H1 (cell line): ENCODE measurements at regions not wholly inside any gene's neighbourhood (a gene's known extent, or its start where the extent isn't known, plus 50 kb on each side); places are given as distances from the start of the nearest gene placed in this dataset.

Experiments
- CTCF ChIA-PET: fragments of 300-600 bp; sonication (Branson Sonifier 250); formaldehyde crosslinking; loops from one replicate; lab custom pipeline; 2021; ENCODE audit not compliant: partially characterized antibody; lab: Charles Lee
- POLR2A ChIA-PET: fragments of 300-600 bp; sonication (Branson Sonifier 250); formaldehyde crosslinking; loops from one replicate; lab custom pipeline; 2021; ENCODE audit warnings: inconsistent platforms; ENCODE audit not compliant: partially characterized antibody; lab: Charles Lee
- DNase-seq, 2 experiments: peaks; one replicate each; pipeline versions ENCODE4 v3.0.0 to v3.0.0-alpha.2; 2010 to 2022; ENCODE audit warnings: low spot score in 2 of 2, low read depth in 1 of 2, mixed read lengths in 1 of 2
- FAIRE-seq: peaks from 2 replicates; lab custom pipeline; 2011; peaks lifted over from hg19 to GRCh38; lab: Jason Lieb, UNC
- H2AFZ ChIP-seq: 2 replicates; pipeline ENCODE4 v1.8.1; 2012; ENCODE audit warnings: low read length, inconsistent platforms
- H2AK5ac ChIP-seq: 2 replicates; pipeline ENCODE4 v1.6.1; 2013; ENCODE audit warnings: low read depth, low read length
- H2BK120ac ChIP-seq: replicated peaks from 2 replicates; pipeline ENCODE3; 2013; ENCODE audit warnings: low read depth, low read length, inconsistent platforms
- H2BK12ac ChIP-seq: 2 replicates; pipeline ENCODE4 v1.6.1; 2013; ENCODE audit warnings: low read depth, low read length
- H2BK15ac ChIP-seq: 2 replicates; pipeline ENCODE4 v1.6.1; 2013; ENCODE audit warnings: low read length
- H2BK20ac ChIP-seq: 2 replicates; pipeline ENCODE4 v1.6.1; 2013; ENCODE audit warnings: low read length
- H2BK5ac ChIP-seq: 2 replicates; pipeline ENCODE4 v1.6.1; 2013; ENCODE audit warnings: low read depth, low read length
- H3K14ac ChIP-seq: 2 replicates; pipeline ENCODE4 v1.6.1; 2013; ENCODE audit warnings: inconsistent platforms; ENCODE audit not compliant: insufficient read length
- H3K18ac ChIP-seq: 2 replicates; pipeline ENCODE4 v1.6.1; 2013; ENCODE audit warnings: low read length; ENCODE audit errors: extremely low read depth
- H3K23ac ChIP-seq: 2 replicates; pipeline ENCODE4 v1.6.1; 2013; ENCODE audit warnings: inconsistent platforms; ENCODE audit not compliant: insufficient read length
- H3K23me2 ChIP-seq: 2 replicates; pipeline ENCODE4 v1.6.1; 2013; ENCODE audit warnings: low read depth, low read length
- H3K27ac ChIP-seq: 2 replicates; pipeline ENCODE4 v1.6.1; 2011; ENCODE audit warnings: low read depth, low read length, inconsistent platforms
- H3K27me3 ChIP-seq, 4 experiments: replicated peaks in 1 of 4; 1 replicate in 1 of 4; 2 replicates in 3 of 4; pipeline versions ENCODE4 v1.6.1 to v1.8.1; 2011 to 2013; ENCODE audit warnings: low read length in 3 of 4, mild to moderate bottlenecking in 3 of 4, inconsistent platforms in 2 of 4, mixed read lengths in 2 of 4, moderate library complexity in 1 of 4; ENCODE audit not compliant: control insufficient read depth in 3 of 4, insufficient read depth in 3 of 4; ENCODE audit errors: extremely low read depth in 1 of 4
- H3K36me3 ChIP-seq, 4 experiments: 2 replicates each; pipeline versions ENCODE4 v1.6.1 to v1.8.1; 2011 to 2013; ENCODE audit warnings: mild to moderate bottlenecking in 4 of 4, low read length in 3 of 4, moderate library complexity in 2 of 4, control low read depth in 1 of 4, inconsistent platforms in 1 of 4; ENCODE audit not compliant: insufficient read depth in 4 of 4, control insufficient read depth in 2 of 4
- H3K4ac ChIP-seq: replicated peaks from 2 replicates; pipeline ENCODE3; 2013; ENCODE audit warnings: low read length, low read depth, mixed read lengths, inconsistent platforms; ENCODE audit not compliant: insufficient read length
- H3K4me1 ChIP-seq, 4 experiments: replicated peaks in 1 of 4; 1 replicate in 1 of 4; 2 replicates in 3 of 4; pipeline versions ENCODE4 v1.6.1 to v1.8.1; 2011 to 2013; ENCODE audit warnings: low read length in 3 of 4, inconsistent platforms in 2 of 4, mixed read lengths in 1 of 4; ENCODE audit not compliant: insufficient read depth in 4 of 4, control insufficient read depth in 3 of 4
- H3K4me2 ChIP-seq, 2 experiments: 2 replicates each; pipeline versions ENCODE4 v1.6.1 to v1.8.1; 2011 to 2013; ENCODE audit warnings: low read depth in 2 of 2, low read length in 2 of 2, control low read depth in 1 of 2, inconsistent platforms in 1 of 2, mild to moderate bottlenecking in 1 of 2; ENCODE audit not compliant: insufficient read depth in 1 of 2
- H3K4me3 ChIP-seq, 4 experiments: fragments of 200-600, 300-600 bp in 1 of 4; sonication (generic), shearing (Covaris generic), sonication (Bioruptor Twin) in 1 of 4; 2 replicates each; pipeline versions ENCODE4 v1.5.1 to v1.8.1; 2011 to 2016; ENCODE audit warnings: low read length in 4 of 4, low read depth in 3 of 4, control low read depth in 2 of 4, inconsistent platforms in 2 of 4, mild to moderate bottlenecking in 2 of 4, mixed read lengths in 1 of 4, moderate library complexity in 1 of 4; ENCODE audit not compliant: insufficient read depth in 2 of 4; ENCODE audit errors: extremely low read depth in 1 of 4
- H3K56ac ChIP-seq: replicated peaks from 2 replicates; pipeline ENCODE3; 2013; ENCODE audit warnings: low read depth, mild to moderate bottlenecking, mixed read lengths, low read length, inconsistent platforms; ENCODE audit not compliant: insufficient read length
- H3K79me1 ChIP-seq: 2 replicates; pipeline ENCODE4 v1.6.1; 2013; ENCODE audit warnings: low read depth, low read length, control low read depth
- H3K79me2 ChIP-seq, 2 experiments: 2 replicates each; pipeline versions ENCODE4 v1.6.1 to v1.8.1; 2012 to 2013; ENCODE audit warnings: low read length in 2 of 2, mild to moderate bottlenecking in 2 of 2, inconsistent platforms in 1 of 2; ENCODE audit not compliant: insufficient read depth in 2 of 2, control insufficient read depth in 1 of 2
- H3K9ac ChIP-seq, 4 experiments: replicated peaks in 1 of 4; 1 replicate in 1 of 4; 2 replicates in 3 of 4; pipeline versions ENCODE4 v1.6.1 to v1.8.1; 2011 to 2013; ENCODE audit warnings: low read depth in 3 of 4, low read length in 3 of 4, control low read depth in 2 of 4, mild to moderate bottlenecking in 2 of 4, moderate library complexity in 2 of 4, inconsistent platforms in 1 of 4; ENCODE audit errors: extremely low read depth in 1 of 4
- H3K9me3 ChIP-seq, 2 experiments: 2 replicates each; pipeline versions ENCODE4 v1.6.1 to v1.8.1; 2012 to 2013; ENCODE audit warnings: mild to moderate bottlenecking in 2 of 2, moderate library complexity in 2 of 2, control low read depth in 1 of 2, inconsistent platforms in 1 of 2, low read depth in 1 of 2, low read length in 1 of 2, mixed read lengths in 1 of 2; ENCODE audit not compliant: insufficient read depth in 2 of 2
- H4K20me1 ChIP-seq, 2 experiments: replicated peaks in 1 of 2; 2 replicates each; pipeline versions ENCODE3 to v1.8.1; 2011 to 2013; ENCODE audit warnings: inconsistent platforms in 2 of 2, low read length in 2 of 2, mild to moderate bottlenecking in 1 of 2; ENCODE audit not compliant: insufficient read depth in 2 of 2, control insufficient read depth in 1 of 2
- H4K5ac ChIP-seq: 2 replicates; pipeline ENCODE4 v1.6.1; 2013; ENCODE audit warnings: low read length, low read depth, mixed read lengths, inconsistent platforms; ENCODE audit not compliant: insufficient read length
- H4K8ac ChIP-seq: 2 replicates; pipeline ENCODE4 v1.8.0; 2013; ENCODE audit warnings: mild to moderate bottlenecking, moderate library complexity, low read length, inconsistent platforms; ENCODE audit not compliant: insufficient read depth; ENCODE audit errors: extremely low read depth
- H4K91ac ChIP-seq: replicated peaks from 2 replicates; pipeline ENCODE3; 2013; ENCODE audit warnings: low read length, mixed read lengths, inconsistent platforms; ENCODE audit not compliant: insufficient read length
- POLR2AphosphoS5 ChIP-seq: IDR thresholded peaks from 2 replicates; pipeline ENCODE4 v1.6.1; 2011; ENCODE audit warnings: low read depth, low read length
- WGBS, 2 experiments: shearing (Covaris generic) in 1 of 2; methylation state at CpG; one replicate each; pipeline versions ENCODE4 v1.1.6 to v1.1.7; 2013 to 2015; ENCODE audit warnings: low lambda C conversion rate in 2 of 2, mixed read lengths in 2 of 2, inconsistent platforms in 1 of 2, low coverage in 1 of 2, missing lambda C conversion rate in 1 of 2; ENCODE audit not compliant: insufficient replicate concordance in 2 of 2, insufficient coverage in 1 of 2, insufficient read length in 1 of 2; ENCODE audit errors: extremely low coverage in 1 of 2, missing lambda C conversion rate in 1 of 2; 5-methylcytosine and 5-hydroxymethylcytosine counted together
- TF ChIP-seq, protein P1 (sequence below), 3 experiments: IDR thresholded peaks; 1 replicate in 2 of 3; 2 replicates in 1 of 3; pipeline versions ENCODE4 v1.5.1 to v1.6.1; 2011; ENCODE audit warnings: low read length in 3 of 3, mild to moderate bottlenecking in 3 of 3, inconsistent platforms in 2 of 3, low read depth in 1 of 3, moderate library complexity in 1 of 3; ENCODE audit not compliant: insufficient read depth in 1 of 3; ENCODE audit errors: control extremely low read depth in 1 of 3

DNA sequence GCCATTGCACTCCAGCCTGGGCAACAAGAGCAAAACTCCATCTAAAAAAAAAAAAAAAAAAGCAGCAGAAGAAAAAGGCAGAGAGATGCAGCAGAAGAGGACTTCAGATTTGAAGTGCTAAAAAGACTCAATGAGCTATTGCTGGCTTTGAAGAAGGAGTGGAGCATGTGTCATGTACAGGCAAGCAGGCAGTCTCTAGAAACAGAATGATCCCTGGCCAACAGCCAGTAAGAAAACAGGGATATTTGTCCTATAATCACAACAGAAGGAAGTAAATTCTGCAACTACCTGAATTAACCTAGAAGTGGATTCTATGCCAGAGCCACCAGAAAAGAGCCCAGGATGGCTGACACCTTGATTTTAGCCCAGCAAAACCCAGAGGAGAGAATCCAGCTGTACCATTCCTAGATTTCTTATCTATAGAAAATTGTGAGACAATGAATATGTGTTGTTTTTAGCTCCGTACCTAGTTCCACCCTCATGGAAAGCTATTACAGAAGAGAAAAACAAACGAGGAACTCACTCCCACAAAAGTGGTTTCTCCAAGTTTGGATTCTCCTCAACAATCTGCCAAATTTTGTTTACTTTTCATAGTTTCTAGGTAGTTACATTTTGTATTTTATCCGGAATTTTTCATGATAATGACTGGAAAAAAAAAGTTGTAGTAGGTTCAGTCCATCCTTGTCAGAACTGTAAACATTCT, 198.2 kb upstream of the GNAI1 start:
- POLR2A ChIA-PET, result no interaction called here

More for the DNA sequence above, 198.2 kb upstream of the GNAI1 start:
- Histone ChIP-seq H4K5ac (no peak overlapping the region), H4K8ac (no peak overlapping the region), H2BK5ac (no peak overlapping the region), H3K23ac (no peak overlapping the region), H3K79me1 (no peaks in the 10 kb centered on the region), H2AFZ (no peak overlapping the region), H3K9ac (no peak overlapping the region), H3K56ac (no peak overlapping the region), H3K23me2 (no peaks in the 10 kb centered on the region), H3K14ac (no peak overlapping the region), H3K18ac (no peak overlapping the region), H3K36me3 (no peaks in the 10 kb centered on the region), H3K4me3 (no peak overlapping the region), H3K4me2 (no peak overlapping the region), H2AK5ac (no peak overlapping the region), H2BK20ac (no peak overlapping the region), H3K27ac (no peak overlapping the region), H4K91ac (no peak overlapping the region), H2BK15ac (no peak overlapping the region), H3K79me2 (no peaks in the 10 kb centered on the region), H2BK120ac (no peak overlapping the region), H3K9me3 (no peaks in the 10 kb centered on the region), H3K27me3 (no peaks in the 10 kb centered on the region), H2BK12ac (no peak overlapping the region), H3K4me1 (no peaks in the 10 kb centered on the region), H4K20me1 (no peaks in the 10 kb centered on the region), H3K4ac (no peak overlapping the region)
- CTCF ChIA-PET, result no interaction called here
- DNase-seq (no peak), FAIRE-seq (no peak)
- TF ChIP-seq, protein P1, sequence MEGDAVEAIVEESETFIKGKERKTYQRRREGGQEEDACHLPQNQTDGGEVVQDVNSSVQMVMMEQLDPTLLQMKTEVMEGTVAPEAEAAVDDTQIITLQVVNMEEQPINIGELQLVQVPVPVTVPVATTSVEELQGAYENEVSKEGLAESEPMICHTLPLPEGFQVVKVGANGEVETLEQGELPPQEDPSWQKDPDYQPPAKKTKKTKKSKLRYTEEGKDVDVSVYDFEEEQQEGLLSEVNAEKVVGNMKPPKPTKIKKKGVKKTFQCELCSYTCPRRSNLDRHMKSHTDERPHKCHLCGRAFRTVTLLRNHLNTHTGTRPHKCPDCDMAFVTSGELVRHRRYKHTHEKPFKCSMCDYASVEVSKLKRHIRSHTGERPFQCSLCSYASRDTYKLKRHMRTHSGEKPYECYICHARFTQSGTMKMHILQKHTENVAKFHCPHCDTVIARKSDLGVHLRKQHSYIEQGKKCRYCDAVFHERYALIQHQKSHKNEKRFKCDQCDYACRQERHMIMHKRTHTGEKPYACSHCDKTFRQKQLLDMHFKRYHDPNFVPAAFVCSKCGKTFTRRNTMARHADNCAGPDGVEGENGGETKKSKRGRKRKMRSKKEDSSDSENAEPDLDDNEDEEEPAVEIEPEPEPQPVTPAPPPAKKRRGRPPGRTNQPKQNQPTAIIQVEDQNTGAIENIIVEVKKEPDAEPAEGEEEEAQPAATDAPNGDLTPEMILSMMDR (IDR thresholded peaks at IDR 0.05; ENCODE audit: control extremely low read depth in 1 of 3, insufficient read depth in 1 of 3, low read depth in 1 of 3, low read length in 3 of 3), result no peak
- TF ChIP-seq POLR2AphosphoS5, result no peak
- WGBS, 2 experiments, result 86% methylated on average over 3 of the region's 3 CpGs; no CpG with 5 or more reads in 1 of the 2 experiments
